Activated naive CD8-positive, alpha-beta T cell treated with anti-CD3 and anti-CD28 coated beads, Interleukin-2, amount 50 U/mL, for 24 hours (primary cell): ENCODE measurements at regions not wholly inside any gene's neighbourhood (a gene's known extent, or its start where the extent isn't known, plus 50 kb on each side); places are given as distances from the start of the nearest gene placed in this dataset.

ENCODE experiments used
- ATAC-seq: fragments of 150-1000 bp; cut with Tn5 transposase; one replicate; pipeline ENCODE4 v1.10.0; 2021
- DNase-seq: peaks from one replicate; pipeline ENCODE4 v3.0.0; 2021
- H3K27ac Mint-ChIP-seq: one replicate; pipeline ENCODE4 v1.8.0; 2021; ENCODE audit warnings: mild to moderate bottlenecking, mixed read lengths
- H3K27me3 Mint-ChIP-seq: one replicate; pipeline ENCODE4 v1.8.0; 2021; ENCODE audit warnings: mixed read lengths
- H3K36me3 Mint-ChIP-seq: one replicate; pipeline ENCODE4 v1.8.0; 2021; ENCODE audit warnings: low read depth, mixed read lengths
- H3K4me1 Mint-ChIP-seq: one replicate; pipeline ENCODE4 v1.8.0; 2021; ENCODE audit warnings: mixed read lengths
- H3K4me3 Mint-ChIP-seq: one replicate; pipeline ENCODE4 v1.8.0; 2021; ENCODE audit warnings: mild to moderate bottlenecking, moderate library complexity, mixed read lengths
- H3K9me3 Mint-ChIP-seq: one replicate; pipeline ENCODE4 v1.8.0; 2021; ENCODE audit warnings: mixed read lengths

DNA sequence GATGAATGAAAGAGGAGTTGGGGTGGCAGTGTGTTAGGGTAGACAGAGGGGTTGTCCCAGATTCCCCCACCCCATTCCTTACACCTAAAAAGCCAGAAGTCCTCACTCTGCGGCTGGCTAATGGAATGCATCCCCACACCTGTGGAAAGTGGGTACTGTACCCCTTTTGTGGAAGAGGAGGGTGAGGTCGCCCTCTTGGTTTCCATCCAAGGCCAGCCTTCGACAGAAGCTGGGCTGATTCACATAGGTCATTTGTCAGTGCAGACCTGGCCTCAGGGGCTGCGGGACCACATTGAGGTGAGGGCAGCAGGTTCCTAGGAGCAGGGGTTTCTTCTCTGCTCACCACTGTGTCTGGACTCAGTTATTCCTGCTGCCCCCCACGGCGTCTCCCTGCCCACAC is 671.6 kb downstream of the MATN1 start:
- no peaks in the 10 kb centered on the region for H3K9me3 Mint-ChIP-seq
- no peaks in the 10 kb centered on the region for H3K36me3 Mint-ChIP-seq
- no peak overlapping the region for H3K27ac Mint-ChIP-seq
- H3K4me3 Mint-ChIP-seq, result no peak overlapping the region
- H3K4me1 Mint-ChIP-seq, result no peaks in the 10 kb centered on the region
- DNase-seq, result no peak
- peaks cover 30% of the 10 kb centered on the region for H3K27me3 Mint-ChIP-seq
- ATAC-seq, result no peak

DNA sequence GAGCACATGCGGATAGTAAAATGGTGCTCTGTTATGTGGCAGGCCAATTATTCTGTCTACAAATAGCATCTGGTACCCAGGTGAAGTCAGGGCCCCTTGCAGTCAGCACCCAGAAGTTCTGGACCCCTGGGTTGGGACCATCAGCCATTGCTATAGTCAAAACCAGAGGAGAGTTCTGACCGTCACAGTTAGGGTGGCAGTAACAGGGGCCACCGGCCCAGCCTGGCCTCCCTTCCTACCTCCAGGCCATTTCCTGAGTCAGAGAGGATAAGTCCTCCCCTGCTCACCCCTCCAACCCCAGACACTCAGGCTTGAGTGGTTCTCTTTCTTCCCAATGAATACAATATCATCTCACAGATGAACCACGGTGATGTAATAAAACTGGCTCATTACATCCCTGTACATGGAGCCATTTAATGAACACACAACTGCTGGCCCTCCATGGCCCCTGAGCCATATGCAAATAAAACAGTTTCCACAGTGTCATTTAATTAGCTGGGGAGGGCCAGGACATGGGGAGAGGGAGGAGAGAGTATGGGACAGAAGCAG is 673.6 kb downstream of the MATN1 start:
- Mint-ChIP-seq H3K4me1 (no peaks in the 10 kb centered on the region), H3K36me3 (no peaks in the 10 kb centered on the region), H3K9me3 (no peaks in the 10 kb centered on the region), H3K27ac (no peak overlapping the region), H3K27me3 (peaks cover 22% of the 10 kb centered on the region), H3K4me3 (no peak overlapping the region)
- no peak for DNase-seq
- no peak for ATAC-seq

DNA sequence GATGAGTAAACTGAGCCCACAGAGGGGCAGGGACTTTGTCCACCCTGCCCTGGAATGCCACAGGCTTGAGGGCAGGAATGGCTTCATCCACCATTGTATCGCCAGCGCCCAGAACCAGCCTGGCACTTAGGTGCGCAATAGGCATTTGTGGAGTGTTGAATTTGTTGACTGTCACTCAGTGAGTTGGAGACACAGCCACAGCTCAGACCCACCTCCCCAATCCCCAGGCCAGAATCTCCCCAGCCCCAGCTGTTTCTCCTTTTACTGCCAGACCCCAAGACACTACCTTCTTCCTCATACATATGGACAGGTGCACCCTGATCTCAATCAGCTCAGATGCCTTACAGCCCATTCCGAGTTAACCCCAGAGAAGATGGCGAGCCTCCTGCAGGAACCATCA is 674.5 kb downstream of the MATN1 start:
- peaks cover 3% of the 10 kb centered on the region for H3K4me1 Mint-ChIP-seq
- no peaks in the 10 kb centered on the region for H3K36me3 Mint-ChIP-seq
- H3K27ac Mint-ChIP-seq, result no peak overlapping the region
- H3K9me3 Mint-ChIP-seq, result no peaks in the 10 kb centered on the region
- H3K4me3 Mint-ChIP-seq, result no peak overlapping the region
- H3K27me3 Mint-ChIP-seq, result peaks cover 22% of the 10 kb centered on the region
- DNase-seq (no peak), ATAC-seq (no peak)

DNA sequence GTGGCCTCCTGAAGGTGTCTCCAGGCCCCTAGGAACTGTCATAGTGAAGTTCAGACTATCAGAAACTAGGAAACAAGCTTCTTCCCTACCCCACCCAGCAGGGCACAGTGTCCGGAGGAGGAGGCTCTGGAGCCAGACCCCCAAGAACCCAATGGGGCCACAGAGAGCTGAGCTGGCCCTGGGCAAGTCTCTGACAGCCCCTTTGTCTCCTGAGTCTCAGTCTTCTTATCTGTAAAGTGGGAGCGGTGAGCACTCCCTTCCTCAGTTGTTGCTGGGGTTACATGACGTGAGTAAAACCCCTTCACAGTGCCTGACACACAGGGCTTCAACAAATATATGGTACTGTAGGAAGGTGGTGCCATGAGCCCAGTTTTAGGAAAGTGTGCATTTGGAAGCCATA is 675.8 kb downstream of the MATN1 start:
- Mint-ChIP-seq H3K4me1 (peaks cover 3% of the 10 kb centered on the region), H3K4me3 (no peak overlapping the region), H3K9me3 (no peaks in the 10 kb centered on the region), H3K36me3 (no peaks in the 10 kb centered on the region), H3K27ac (no peak overlapping the region), H3K27me3 (peaks cover 12% of the 10 kb centered on the region)
- DNase-seq (no peak), ATAC-seq (no peak)

DNA sequence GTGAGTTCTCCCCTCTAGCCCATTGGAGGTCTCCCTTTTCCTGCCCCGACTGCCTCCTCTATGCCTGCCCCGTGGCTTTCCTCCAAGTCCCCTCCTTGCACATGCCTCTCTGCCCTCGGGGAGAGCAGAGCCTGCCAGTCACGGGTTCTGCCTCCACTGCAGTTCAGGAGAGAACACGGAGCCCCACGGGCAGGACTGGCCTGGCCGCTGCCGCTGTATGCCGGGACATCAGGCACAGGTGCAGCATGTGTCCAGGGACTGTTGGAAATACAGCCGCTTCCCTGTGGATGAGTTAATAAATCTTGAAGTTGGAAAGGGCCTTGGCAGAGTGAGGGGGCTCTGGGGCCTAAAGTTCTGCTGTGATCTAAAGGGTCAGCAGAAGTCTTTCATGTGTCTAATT is 676.6 kb downstream of the MATN1 start:
- H3K27me3 Mint-ChIP-seq, result peaks cover 9% of the 10 kb centered on the region
- H3K9me3 Mint-ChIP-seq, result no peaks in the 10 kb centered on the region
- ATAC-seq (no peak), DNase-seq (no peak)
- no peaks in the 10 kb centered on the region for H3K36me3 Mint-ChIP-seq
- H3K27ac Mint-ChIP-seq, result no peak overlapping the region
- peaks cover 3% of the 10 kb centered on the region for H3K4me1 Mint-ChIP-seq
- H3K4me3 Mint-ChIP-seq, result no peak overlapping the region

DNA sequence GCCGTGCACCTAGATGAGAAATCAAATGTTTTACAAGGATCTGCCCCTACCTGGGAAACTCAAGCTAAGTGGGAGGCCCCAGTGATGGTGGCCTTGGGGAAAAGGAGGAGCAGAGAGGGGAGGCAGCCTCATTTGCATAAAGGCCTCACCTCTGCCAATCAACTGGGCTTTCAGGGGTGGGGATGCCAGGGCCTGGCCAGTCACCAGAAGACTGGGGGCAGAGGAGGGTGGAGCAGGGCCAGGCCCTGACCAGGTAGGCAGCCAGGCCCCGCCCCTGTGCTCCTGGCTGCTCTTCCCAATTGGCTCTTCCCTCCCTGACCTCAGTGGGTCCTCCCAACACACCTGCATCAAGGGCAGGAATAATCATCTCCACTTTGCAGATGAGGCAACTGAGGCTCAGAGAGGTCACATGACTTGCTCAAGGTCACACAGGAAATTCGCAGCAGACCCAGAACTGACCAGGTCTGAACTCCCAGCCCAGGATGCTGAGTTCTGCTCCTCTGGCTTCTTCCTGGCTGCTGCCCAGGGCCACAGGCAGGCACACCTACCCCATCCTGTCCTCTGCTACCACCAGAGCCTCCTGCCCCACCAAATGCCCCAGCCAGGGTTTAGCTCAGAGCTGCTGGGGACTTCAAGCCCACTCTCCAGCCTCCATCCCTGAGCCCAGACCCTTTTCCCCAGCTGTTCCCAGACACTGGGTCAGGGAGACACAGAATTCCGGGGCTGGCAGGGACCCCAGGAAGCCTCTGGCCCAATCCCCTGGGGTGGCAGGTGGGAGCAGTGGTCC is 677.9 kb downstream of the MATN1 start:
- H3K27me3 Mint-ChIP-seq, result peaks cover 5% of the 10 kb centered on the region
- peaks cover 3% of the 10 kb centered on the region for H3K4me1 Mint-ChIP-seq
- no peak overlapping the region for H3K4me3 Mint-ChIP-seq
- no peak for ATAC-seq
- no peak for DNase-seq
- H3K36me3 Mint-ChIP-seq, result no peaks in the 10 kb centered on the region
- H3K9me3 Mint-ChIP-seq, result no peaks in the 10 kb centered on the region
- no peak overlapping the region for H3K27ac Mint-ChIP-seq

DNA sequence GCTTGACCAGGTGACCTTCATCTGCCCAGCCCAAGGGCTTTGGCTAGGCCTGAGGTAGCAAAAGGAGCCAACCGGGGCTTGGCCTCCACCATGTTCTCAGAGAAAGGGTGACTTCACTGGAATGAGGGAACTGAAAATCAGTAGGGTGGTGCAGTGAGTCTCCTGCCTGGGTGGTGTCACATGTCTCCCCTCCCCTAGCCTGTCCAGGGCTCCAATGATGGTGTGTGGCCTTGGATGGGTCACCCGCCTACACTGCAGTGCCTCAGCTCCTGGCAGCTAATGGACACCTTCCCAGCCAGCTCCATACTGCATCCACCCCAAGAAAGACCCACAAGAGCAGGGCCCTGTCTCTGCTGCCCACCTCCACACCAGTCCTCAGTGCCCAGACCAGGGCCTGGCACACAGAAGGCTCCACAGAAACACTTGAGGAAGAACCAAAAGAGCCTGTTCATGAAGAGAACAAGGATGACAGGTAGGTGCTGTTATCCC is 678.7 kb downstream of the MATN1 start:
- no peak overlapping the region for H3K27ac Mint-ChIP-seq
- ATAC-seq (no peak), DNase-seq (no peak)
- no peak overlapping the region for H3K4me3 Mint-ChIP-seq
- peaks cover 5% of the 10 kb centered on the region for H3K27me3 Mint-ChIP-seq
- no peaks in the 10 kb centered on the region for H3K36me3 Mint-ChIP-seq
- no peaks in the 10 kb centered on the region for H3K9me3 Mint-ChIP-seq
- peaks cover 3% of the 10 kb centered on the region for H3K4me1 Mint-ChIP-seq

DNA sequence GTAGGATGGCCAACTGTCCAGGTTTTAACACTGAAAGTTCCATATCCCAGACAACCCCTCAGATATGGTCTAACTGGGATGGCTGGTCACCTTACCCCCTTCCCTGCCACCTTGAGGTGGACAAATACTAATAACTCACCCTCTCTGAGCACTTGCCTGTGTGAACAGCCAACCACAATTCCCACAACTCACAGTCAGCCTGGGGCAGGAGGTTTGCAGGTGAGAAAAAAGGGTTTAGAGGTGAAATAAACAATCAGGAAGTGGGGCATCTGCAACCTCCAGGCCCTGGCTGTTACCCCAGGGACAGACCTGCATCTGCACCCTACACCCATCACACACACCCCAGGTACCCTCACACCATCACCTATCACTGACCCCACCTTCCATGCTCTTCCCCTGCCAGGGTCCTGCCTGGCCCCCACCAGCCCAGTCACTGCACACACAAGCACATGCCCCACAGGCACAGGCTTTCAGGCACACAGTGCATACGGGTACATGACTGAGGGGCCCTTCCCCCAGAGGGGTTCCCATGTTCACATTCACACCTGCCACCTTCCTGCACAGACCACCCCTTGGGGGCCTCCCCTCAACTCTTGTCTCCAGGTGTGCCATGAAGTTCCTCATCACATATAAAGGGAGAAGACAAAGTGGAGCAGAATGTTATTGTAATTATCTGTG is 679.5 kb downstream of the MATN1 start:
- ATAC-seq, result no peak
- Mint-ChIP-seq H3K4me1 (peaks cover 3% of the 10 kb centered on the region), H3K36me3 (no peaks in the 10 kb centered on the region), H3K27me3 (peaks cover 2% of the 10 kb centered on the region), H3K27ac (no peak overlapping the region), H3K4me3 (no peak overlapping the region), H3K9me3 (no peaks in the 10 kb centered on the region)
- DNase-seq, result no peak

DNA sequence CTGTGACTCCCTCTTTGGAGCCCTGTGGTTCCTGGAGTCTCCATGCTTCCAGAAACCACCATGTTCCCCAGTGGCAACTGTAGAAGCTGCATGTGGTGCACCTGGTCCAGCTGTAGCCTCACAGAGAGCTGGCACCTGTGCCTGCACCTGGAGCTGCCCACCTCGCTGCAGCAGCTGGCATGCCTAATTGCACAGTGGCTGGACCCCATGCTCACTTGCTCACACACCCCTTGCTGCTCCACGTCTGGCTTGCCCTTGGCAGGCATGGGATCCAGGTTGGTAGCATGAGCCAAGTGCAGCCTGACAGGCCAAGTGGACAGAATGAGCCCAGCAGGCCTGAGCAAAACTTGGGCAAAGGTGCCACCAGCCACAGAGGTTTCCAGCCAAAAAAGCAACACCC is 680.1 kb downstream of the MATN1 start:
- Mint-ChIP-seq H3K27me3 (peaks cover 5% of the 10 kb centered on the region), H3K36me3 (no peaks in the 10 kb centered on the region), H3K9me3 (no peaks in the 10 kb centered on the region), H3K4me3 (no peak overlapping the region), H3K4me1 (peaks cover 3% of the 10 kb centered on the region), H3K27ac (no peak overlapping the region)
- ATAC-seq (no peak), DNase-seq (no peak)

DNA sequence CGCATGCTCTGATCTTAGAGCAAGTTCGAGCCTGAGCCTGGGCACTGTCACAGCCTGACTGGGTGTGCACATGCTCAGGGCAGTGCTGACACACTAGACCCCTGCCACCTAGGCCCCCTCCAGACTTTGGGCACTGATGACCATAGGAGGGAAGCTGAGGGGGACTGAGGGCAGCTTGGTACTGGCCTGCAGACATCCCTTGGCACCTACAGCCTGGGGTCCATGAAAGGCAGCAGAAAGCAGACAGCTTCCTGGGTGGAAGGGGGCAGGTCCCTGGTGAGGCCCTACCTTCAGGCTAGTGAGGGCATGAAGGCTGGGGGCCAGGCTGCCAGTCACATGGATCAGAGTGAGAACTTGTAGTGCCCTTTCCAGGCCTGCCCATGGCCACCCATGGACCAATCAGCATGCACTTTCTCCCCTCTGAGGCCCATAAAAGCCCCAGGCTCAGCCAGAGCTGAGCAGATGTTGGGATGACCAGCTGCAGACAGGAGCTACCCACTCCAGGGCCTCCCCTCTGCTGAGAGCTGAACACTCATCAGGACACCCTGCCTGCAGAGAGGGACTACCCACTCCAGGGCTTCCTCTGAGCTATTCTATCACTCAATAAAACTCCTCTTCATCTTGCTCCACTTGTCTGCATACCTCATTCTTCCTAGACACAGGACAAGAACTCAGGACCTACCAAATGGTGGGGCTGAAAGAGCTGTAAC is 680.8 kb downstream of the MATN1 start:
- Mint-ChIP-seq H3K4me1 (peaks cover 3% of the 10 kb centered on the region), H3K4me3 (no peak overlapping the region), H3K9me3 (no peaks in the 10 kb centered on the region), H3K36me3 (no peaks in the 10 kb centered on the region), H3K27me3 (peaks cover 3% of the 10 kb centered on the region), H3K27ac (no peak overlapping the region)
- no peak for ATAC-seq
- DNase-seq, result no peak

DNA sequence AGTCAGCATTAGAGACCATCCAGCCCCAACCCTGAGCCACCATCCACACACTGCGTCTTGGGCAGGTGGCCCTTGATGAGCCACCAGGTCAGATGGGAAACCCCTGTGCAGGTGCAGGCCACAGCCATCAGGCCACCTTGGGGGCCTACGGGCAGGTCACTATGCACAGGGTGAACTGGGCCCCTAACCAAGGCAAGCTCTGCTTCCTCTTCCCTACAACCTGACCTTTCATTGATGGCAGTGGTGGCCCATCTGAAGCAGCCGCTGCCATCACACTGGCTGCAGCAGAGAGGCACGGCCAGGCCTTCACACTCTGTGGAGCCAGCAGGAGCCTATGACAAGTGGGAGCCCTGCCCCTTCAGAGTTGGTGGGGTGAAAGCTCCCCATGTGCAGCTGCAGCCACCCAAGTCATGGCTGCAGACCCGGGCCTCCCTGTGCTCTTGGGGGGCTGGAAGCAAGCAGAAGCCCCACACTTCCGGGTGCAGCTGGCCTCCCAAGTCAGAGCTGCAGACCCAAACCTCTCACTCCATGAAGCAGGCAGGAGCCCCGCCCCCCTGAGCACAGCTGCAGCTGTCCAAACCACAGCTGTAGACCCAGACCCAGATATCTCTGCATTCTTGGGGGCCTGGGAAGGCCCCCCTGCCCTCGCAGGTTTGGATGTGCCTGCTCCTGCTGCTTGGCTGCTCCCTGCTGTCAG is 681.5 kb downstream of the MATN1 start:
- ATAC-seq (no peak), DNase-seq (no peak)
- no peaks in the 10 kb centered on the region for H3K36me3 Mint-ChIP-seq
- peaks cover 3% of the 10 kb centered on the region for H3K4me1 Mint-ChIP-seq
- no peak overlapping the region for H3K4me3 Mint-ChIP-seq
- peaks cover 3% of the 10 kb centered on the region for H3K27me3 Mint-ChIP-seq
- no peak overlapping the region for H3K27ac Mint-ChIP-seq
- H3K9me3 Mint-ChIP-seq, result no peaks in the 10 kb centered on the region

DNA sequence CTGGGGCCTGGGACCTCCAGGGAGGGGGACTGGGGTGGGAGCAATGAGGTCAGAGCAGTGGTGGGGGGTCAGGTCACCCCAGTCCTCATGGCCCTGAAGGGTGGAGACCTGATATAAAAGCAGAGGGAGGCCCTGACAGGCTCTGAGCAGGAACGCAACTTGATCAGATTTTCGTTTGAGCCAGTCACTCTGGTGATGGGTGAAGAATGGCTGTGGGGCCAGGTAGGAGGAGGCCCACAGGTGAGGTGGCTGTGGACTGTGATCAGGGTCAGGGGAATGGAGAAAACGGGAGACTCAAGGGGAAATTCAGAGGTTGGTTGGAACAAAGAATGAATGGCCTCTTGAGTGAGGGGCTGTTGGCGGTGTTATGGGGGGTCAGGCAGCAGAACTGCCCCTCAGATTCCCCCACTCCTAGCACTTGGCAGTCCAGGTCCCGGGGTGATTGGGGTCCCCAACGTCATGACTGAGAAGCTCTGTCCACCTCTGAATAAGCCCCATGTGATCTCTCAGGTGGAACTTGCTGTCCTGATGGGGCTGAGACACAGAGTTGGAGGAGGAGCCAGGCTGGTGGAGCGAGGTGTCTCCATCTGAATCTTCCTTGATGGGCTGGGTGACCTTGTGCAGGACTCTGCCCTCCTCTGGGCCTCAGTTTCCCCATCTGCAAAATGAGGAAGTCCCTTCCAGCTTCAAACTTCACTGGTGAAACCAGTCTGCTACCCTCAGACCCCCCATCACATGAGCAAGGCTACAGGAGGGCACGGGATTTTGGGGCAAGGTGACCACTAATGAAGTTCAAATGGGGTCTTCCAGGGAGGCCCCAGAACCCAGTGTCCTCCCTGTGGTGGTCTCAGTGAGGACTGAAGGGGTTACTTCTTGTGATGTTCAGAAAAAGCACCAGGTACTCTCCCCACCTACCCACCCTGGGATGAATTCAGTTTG is 683.0 kb downstream of the MATN1 start:
- Mint-ChIP-seq H3K27me3 (peaks cover 3% of the 10 kb centered on the region), H3K36me3 (no peaks in the 10 kb centered on the region), H3K4me3 (no peak overlapping the region), H3K27ac (no peak overlapping the region), H3K4me1 (peaks cover 3% of the 10 kb centered on the region), H3K9me3 (no peaks in the 10 kb centered on the region)
- ATAC-seq (no peak), DNase-seq (no peak)

DNA sequence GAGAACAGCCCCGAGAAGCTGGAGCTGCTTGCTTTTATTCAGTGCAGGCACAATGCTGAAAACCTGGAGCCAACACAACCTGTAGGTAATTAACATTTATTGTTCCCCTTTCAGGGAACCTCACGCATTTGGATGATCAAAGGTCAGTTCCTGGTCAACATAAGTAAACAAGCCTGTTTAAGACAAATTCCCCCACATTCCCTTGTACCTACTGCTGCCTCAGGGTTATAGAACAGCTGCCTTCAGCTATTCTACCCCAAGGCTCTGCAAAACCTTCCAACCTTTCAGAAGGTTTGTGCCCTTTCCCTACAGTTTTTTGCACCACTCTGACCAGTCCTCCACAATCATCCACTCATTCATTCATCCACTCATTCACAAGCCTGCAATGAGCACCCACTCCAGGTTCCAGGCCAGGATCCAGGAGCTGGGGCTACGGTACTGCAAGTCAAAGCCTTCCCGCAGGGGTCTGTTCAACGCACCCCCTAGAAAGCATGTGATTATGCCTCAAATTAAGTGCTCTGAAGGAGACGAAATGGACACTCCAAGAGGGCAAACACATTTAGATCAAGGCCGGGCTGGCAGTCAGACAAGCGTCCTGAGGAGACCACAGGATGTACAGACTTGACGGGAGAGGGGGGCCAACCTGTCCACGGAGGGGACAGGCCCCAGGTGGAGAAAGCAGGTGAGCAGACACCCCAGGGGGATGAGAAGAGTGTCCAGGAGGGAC is 683.9 kb downstream of the MATN1 start:
- DNase-seq, result no peak
- H3K27ac Mint-ChIP-seq, result no peak overlapping the region
- no peak overlapping the region for H3K4me3 Mint-ChIP-seq
- no peak for ATAC-seq
- no peaks in the 10 kb centered on the region for H3K36me3 Mint-ChIP-seq
- peaks cover 4% of the 10 kb centered on the region for H3K27me3 Mint-ChIP-seq
- H3K9me3 Mint-ChIP-seq, result no peaks in the 10 kb centered on the region
- H3K4me1 Mint-ChIP-seq, result peaks cover 3% of the 10 kb centered on the region
